ENCODE measurements at regions not wholly inside any gene's neighbourhood (a gene's known extent, or its start where the extent isn't known, plus 50 kb on each side); places are given as distances from the start of the nearest gene placed in this dataset.

DNA sequence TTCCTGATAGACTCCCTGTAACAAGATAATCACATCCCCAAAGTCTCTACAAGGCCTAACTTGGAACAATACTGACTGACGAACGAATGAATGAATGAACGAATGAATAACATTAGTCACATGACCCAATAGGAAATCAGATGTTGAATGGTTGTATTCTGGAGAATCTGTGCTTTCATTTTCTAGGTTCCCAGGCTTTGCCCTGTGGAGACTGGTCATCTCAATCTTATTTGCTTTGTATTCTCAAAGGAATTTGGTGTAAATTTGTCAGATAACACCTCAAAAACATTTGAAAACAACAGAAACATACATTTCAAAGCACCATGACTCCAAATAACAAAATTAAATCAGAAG, 69.6 kb upstream of the COL1A2 start:
- H3K9me3 ChIP-seq (ENCODE audit: control insufficient read depth in 2 of 3, insufficient read depth in 1 of 3, low read length in 3 of 3) = no peaks in the 10 kb centered on the region
- intact Hi-C loops (cut with DNase I) = no loop called here

DNA sequence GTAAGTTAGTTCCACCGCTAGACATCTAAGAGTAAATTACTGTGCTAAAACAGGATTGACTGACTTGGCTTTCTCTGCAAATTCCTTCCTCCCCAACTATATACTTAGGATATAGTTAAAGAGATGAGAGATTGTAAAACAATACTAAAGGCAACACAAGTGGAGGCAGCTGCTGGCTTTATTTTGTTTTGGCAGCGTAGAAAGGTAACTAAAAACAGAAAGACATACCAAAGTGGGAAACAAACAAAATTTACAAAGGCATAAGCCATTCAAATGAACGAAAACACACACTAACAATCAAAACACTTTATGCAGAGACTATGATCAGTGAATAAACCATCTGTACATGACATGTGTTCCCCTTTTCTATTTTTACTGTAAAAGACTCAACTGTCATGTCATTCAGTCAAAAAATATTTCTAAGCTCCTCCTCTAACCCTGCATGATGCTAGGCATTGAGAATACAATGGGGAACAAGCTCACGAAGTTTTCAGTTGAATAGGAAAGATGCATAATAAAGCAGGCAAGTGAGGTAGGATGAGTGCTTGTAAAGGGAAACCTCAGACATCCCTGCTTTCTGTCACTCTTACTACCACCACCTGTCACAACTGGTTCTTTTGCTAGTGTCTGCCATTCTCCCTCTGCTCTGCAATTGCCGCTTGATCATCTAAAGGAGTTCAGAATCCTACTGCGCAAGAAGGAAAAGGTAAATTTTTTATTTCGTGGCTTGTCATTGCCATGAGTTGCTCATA, 64.2 kb upstream of the COL1A2 start:
- H3K36me3 ChIP-seq (ENCODE audit: control insufficient read depth in 2 of 3, insufficient read depth in 3 of 3, low read length in 3 of 3) = no peaks in the 10 kb centered on the region
- no peaks in the 10 kb centered on the region for H3K27me3 ChIP-seq (ENCODE audit: control insufficient read depth, insufficient read depth, low read length)
- intact Hi-C loops (cut with DNase I) = no loop called here
- H3K27ac ChIP-seq (ENCODE audit: low read depth in 2 of 2, low read length in 2 of 2) = no peak overlapping the region
- H3K9ac ChIP-seq (ENCODE audit: low read length in 3 of 3) = no peak overlapping the region
- TF ChIP-seq, protein P1, sequence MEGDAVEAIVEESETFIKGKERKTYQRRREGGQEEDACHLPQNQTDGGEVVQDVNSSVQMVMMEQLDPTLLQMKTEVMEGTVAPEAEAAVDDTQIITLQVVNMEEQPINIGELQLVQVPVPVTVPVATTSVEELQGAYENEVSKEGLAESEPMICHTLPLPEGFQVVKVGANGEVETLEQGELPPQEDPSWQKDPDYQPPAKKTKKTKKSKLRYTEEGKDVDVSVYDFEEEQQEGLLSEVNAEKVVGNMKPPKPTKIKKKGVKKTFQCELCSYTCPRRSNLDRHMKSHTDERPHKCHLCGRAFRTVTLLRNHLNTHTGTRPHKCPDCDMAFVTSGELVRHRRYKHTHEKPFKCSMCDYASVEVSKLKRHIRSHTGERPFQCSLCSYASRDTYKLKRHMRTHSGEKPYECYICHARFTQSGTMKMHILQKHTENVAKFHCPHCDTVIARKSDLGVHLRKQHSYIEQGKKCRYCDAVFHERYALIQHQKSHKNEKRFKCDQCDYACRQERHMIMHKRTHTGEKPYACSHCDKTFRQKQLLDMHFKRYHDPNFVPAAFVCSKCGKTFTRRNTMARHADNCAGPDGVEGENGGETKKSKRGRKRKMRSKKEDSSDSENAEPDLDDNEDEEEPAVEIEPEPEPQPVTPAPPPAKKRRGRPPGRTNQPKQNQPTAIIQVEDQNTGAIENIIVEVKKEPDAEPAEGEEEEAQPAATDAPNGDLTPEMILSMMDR (IDR thresholded peaks at IDR 0.05; ENCODE audit: borderline replicate concordance, extremely low read depth, insufficient read depth) = no peak
- H3K4me3 ChIP-seq (ENCODE audit: low read length in 3 of 3) = no peak overlapping the region
- H3K9me3 ChIP-seq (ENCODE audit: control insufficient read depth in 2 of 3, insufficient read depth in 1 of 3, low read length in 3 of 3) = no peaks in the 10 kb centered on the region
- DNase-seq (peak in 1 of 5 donors; percentile 38), FAIRE-seq (no peak)
- no peaks in the 10 kb centered on the region for H3K4me1 ChIP-seq (ENCODE audit: control insufficient read depth in 2 of 3, insufficient read depth in 2 of 3, low read depth in 1 of 3, low read length in 3 of 3)

More for the DNA sequence above, 69.6 kb upstream of the COL1A2 start:
- Histone ChIP-seq H3K36me3 (ENCODE audit: control insufficient read depth in 2 of 3, insufficient read depth in 3 of 3, low read length in 3 of 3) (no peaks in the 10 kb centered on the region), H3K4me3 (ENCODE audit: low read length in 3 of 3) (no peak overlapping the region), H3K9ac (ENCODE audit: low read length in 3 of 3) (no peak overlapping the region), H3K27ac (ENCODE audit: low read depth in 2 of 2, low read length in 2 of 2) (no peak overlapping the region), H3K4me1 (ENCODE audit: control insufficient read depth in 2 of 3, insufficient read depth in 2 of 3, low read depth in 1 of 3, low read length in 3 of 3) (no peaks in the 10 kb centered on the region), H3K27me3 (ENCODE audit: control insufficient read depth, insufficient read depth, low read length) (no peaks in the 10 kb centered on the region)
- DNase-seq (no peak), FAIRE-seq (no peak)
- TF ChIP-seq, protein P1 (IDR thresholded peaks at IDR 0.05; ENCODE audit: borderline replicate concordance, extremely low read depth, insufficient read depth) = no peak

DNA sequence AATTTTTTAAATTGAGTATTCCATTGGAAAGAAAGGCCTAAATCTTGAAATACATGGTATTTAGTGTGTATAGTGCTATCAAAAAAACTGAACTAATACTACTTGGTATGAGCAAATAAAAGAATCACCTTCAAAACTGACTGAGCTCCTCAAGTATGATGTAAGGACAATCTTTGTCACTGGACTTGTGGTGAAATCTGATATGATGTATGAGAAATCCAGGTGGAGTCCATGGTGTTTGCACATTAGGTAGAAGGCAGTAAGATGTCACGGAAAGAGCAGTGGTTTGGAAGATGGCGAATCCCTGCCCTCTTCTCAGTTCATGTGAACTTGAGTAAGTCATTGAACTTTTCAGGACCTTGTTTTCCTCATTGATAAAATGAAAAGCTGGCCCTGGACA, 62.1 kb upstream of the COL1A2 start:
- FAIRE-seq (no peak), DNase-seq (no peak)
- intact Hi-C loops (cut with DNase I) = no loop called here
- H3K4me3 ChIP-seq (ENCODE audit: low read length in 3 of 3) = no peak overlapping the region
- H3K4me1 ChIP-seq (ENCODE audit: control insufficient read depth in 2 of 3, insufficient read depth in 2 of 3, low read depth in 1 of 3, low read length in 3 of 3) = no peaks in the 10 kb centered on the region
- TF ChIP-seq, protein P1 (IDR thresholded peaks at IDR 0.05; ENCODE audit: borderline replicate concordance, extremely low read depth, insufficient read depth) = no peak
- H3K36me3 ChIP-seq (ENCODE audit: control insufficient read depth in 2 of 3, insufficient read depth in 3 of 3, low read length in 3 of 3) = no peaks in the 10 kb centered on the region
- no peak overlapping the region for H3K27ac ChIP-seq (ENCODE audit: low read depth in 2 of 2, low read length in 2 of 2)
- H3K27me3 ChIP-seq (ENCODE audit: control insufficient read depth, insufficient read depth, low read length) = no peaks in the 10 kb centered on the region
- no peak overlapping the region for H3K9ac ChIP-seq (ENCODE audit: low read length in 3 of 3)
- no peaks in the 10 kb centered on the region for H3K9me3 ChIP-seq (ENCODE audit: control insufficient read depth in 2 of 3, insufficient read depth in 1 of 3, low read length in 3 of 3)

DNA sequence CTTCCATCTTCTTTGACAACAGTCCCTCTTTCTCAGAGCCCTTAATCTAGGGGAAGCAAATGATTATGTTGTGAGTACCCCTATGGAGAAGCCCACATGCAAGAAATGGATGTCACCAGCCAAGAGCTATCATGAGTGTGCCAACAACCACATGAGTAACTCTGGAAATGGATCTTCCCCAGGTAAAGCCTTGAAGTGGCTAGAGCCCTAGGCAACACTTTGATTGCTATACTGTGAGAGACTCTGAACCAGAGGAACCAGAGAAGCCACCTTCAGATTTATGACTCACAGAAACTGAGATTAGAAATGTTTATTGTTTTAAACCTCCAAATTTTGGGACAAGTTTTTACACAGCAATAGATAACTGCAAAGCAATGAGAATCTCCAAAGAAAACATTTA, 60.9 kb upstream of the COL1A2 start:
- Histone ChIP-seq H3K27me3 (ENCODE audit: control insufficient read depth, insufficient read depth, low read length) (no peaks in the 10 kb centered on the region), H3K27ac (ENCODE audit: low read depth in 2 of 2, low read length in 2 of 2) (no peak overlapping the region), H3K36me3 (ENCODE audit: control insufficient read depth in 2 of 3, insufficient read depth in 3 of 3, low read length in 3 of 3) (no peaks in the 10 kb centered on the region), H3K4me1 (ENCODE audit: control insufficient read depth in 2 of 3, insufficient read depth in 2 of 3, low read depth in 1 of 3, low read length in 3 of 3) (no peaks in the 10 kb centered on the region), H3K4me3 (ENCODE audit: low read length in 3 of 3) (no peak overlapping the region), H3K9me3 (ENCODE audit: control insufficient read depth in 2 of 3, insufficient read depth in 1 of 3, low read length in 3 of 3) (no peaks in the 10 kb centered on the region), H3K9ac (ENCODE audit: low read length in 3 of 3) (no peak overlapping the region)
- FAIRE-seq = no peak
- TF ChIP-seq, protein P1 (IDR thresholded peaks at IDR 0.05; ENCODE audit: borderline replicate concordance, extremely low read depth, insufficient read depth) = no peak
- DNase-seq = no peak
- intact Hi-C loops (cut with DNase I) = no loop called here
